ENCODE measurements at regions not wholly inside any gene's neighbourhood (a gene's known extent, or its start where the extent isn't known, plus 50 kb on each side); places are given as distances from the start of the nearest gene placed in this dataset.

GRCh38 chr11:135008001-135008405 lies 596.0 kb upstream of the B3GAT1 start (continued):
- TF ChIP-seq CHD7 (IDR thresholded peaks at IDR 0.05; ENCODE audit: insufficient replicate concordance, low read length), result no peak
- TF ChIP-seq POLR2A (IDR thresholded peaks at IDR 0.05; ENCODE audit: control extremely low read depth in 1 of 2, low read depth in 2 of 2, low read length in 2 of 2), result no peak
- no peak for TF ChIP-seq KDM4A (IDR thresholded peaks at IDR 0.05; ENCODE audit: low read depth, low read length, severe bottlenecking)
- TF ChIP-seq GTF2F1 (IDR thresholded peaks at IDR 0.05; ENCODE audit: borderline replicate concordance, low read depth, low read length), result no peak
- TF ChIP-seq TAF1 (IDR thresholded peaks at IDR 0.05; ENCODE audit: low read depth, low read length), result no peak
- no peak for TF ChIP-seq RBBP5 (IDR thresholded peaks at IDR 0.05; ENCODE audit: borderline replicate concordance, low read depth, low read length)
- TF ChIP-seq SP4 (IDR thresholded peaks at IDR 0.05; ENCODE audit: low read length), result no peak
- TF ChIP-seq KDM1A (IDR thresholded peaks at IDR 0.05; ENCODE audit: borderline replicate concordance, low read length), result no peak
